NK-92 treated with Interleukin-12 subunit alpha and Interleukin-12 subunit beta, amount 100 ng/mL, for 24 hours (cell line): ENCODE measurements at regions not wholly inside any gene's neighbourhood (a gene's known extent, or its start where the extent isn't known, plus 50 kb on each side); places are given as distances from the start of the nearest gene placed in this dataset.
"Not testable (repeated sequence)": the region's sequence is repeated elsewhere in the genome, so short reads cannot be mapped to it uniquely, and the experiment has no call there.

ENCODE experiments used
- DNase-seq: peaks from one replicate; lab custom pipeline; 2025; lab: John Stamatoyannopoulos, UW

GRCh38 chr3:64438066-64438465 lies 212.8 kb upstream of the PRICKLE2 start:
- no peak for DNase-seq

DNA sequence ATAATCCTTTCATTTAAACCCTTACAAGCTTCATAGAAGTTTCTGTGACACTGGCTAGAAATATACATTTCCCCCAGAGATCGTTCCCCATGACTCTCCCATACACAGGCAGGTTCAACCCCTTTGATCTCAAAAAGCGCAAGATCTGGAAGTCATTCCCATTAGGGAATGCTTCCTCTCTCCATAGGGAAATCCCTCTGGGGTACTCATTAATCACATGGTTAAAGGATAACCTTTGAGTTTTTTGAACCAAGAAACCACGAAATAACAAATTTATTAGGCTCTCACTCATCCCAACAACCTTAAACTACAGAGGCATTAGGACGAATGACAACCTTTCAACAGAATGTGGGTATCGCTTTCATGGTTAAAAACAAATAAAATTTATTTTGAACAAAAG lies 211.9 kb upstream of the PRICKLE2 start:
- DNase-seq, result no peak

GRCh38 chr3:64435023-64435422 lies 209.8 kb upstream of the PRICKLE2 start:
- DNase-seq, result not testable (repeated sequence)

DNA sequence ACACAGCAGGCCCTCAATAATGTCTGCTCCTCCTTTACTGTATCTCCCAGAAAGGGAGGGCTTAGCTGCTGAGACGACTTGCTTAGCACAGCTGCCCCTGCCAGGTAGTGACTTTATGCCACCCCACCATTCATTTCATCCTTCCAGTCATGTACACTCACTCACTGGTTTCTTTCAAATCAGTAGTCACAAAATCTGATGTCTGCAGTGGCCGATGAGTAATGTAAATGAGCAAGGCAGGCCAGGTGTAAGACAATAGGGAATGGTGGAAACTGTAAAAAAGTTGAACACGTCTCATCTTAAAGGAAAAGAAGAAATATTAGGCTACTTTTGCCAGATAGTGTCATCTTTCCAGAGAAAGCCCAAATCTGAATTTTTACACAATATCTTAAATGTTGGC lies 207.6 kb upstream of the PRICKLE2 start:
- no peak for DNase-seq

- DNase-seq, result no peak
Observed at GRCh38 chr3:64431526-64432091, 206.3 kb upstream of the PRICKLE2 start.

- no peak for DNase-seq
Observed at GRCh38 chr3:64427671-64428070, 202.4 kb upstream of the PRICKLE2 start.

- DNase-seq, result no peak
Observed at GRCh38 chr3:64426551-64426950, 201.3 kb upstream of the PRICKLE2 start.

DNA sequence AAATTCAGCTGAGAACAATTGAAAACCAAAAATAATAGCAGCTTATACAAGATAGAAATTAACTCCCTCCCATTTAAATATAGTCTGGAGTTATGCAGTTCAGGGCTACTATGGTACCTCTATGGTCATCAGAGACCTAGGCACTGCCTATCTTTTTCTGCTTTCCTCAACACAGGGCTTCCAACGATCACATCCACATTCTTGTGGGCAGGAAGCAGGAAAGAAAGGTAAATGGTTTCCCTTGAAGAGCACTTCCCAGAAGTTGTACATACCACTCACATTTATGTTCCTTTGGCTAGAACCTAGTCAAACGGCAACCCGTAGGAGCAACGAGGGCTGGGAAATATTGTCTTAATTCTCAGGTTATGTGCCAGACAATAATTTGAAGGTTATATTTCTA lies 197.7 kb upstream of the PRICKLE2 start:
- DNase-seq, result no peak

- DNase-seq, result no peak
Observed at GRCh38 chr3:64422192-64422591, 196.9 kb upstream of the PRICKLE2 start.

DNA sequence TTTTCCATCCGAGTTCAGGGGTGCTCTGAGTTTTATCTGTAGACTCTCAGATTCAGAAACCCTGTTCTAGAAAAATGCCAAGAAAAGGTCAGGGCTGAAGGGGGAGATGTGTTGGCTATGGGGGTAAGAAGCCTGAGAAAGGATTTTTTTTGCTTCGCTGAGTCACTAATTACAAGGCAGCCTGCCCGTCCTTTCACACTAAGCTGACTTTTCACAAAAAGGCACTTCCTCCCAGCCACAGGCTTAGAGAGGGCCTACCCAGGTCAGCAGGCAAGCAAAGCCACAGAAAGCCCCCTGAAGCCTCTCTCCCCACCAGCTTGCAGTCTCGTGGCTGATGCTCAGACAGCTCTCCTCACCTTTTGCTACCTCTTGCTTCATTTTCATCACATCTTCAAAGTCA lies 192.6 kb upstream of the PRICKLE2 start:
- DNase-seq, result peak; percentile 78

DNA sequence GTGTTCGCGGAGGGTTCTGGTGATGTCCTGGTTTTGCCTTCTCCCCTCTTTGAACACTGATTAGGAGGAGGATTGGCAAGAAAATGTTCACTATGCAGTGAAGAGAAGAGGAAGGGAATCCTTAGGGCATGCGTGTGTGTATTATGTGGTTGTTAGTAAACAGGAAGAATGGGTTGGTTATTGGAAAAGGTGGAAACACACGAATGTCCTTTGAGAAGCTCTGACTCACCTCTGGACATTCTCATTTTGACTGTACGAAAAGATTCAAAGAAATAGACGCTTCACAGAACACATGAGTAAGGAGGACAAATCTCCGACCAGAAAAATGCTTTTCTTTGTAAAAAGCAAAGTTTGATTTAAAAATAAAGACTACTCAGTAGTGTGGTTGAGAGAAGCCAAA lies 188.8 kb upstream of the PRICKLE2 start:
- no peak for DNase-seq

DNA sequence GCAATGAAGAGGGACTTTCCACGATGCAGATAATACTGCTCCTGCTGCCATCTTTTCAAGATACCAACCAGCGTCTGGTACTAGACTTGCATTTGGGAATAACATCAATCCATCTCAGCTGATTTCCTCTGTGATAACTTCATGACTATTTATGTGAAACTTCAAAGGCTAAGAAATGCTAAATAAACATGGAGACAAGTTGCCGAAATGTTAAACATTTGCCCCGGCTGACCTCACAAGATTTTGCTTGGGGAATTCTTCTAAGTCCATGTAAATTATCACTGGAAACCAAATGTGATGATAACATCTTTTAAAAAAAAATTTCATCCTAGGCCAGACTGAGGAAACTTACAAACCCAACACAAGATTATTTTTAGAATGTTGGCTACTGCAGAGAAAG lies 185.8 kb upstream of the PRICKLE2 start:
- DNase-seq, result no peak

- DNase-seq, result no peak
Observed at GRCh38 chr3:64410226-64410625, 185.0 kb upstream of the PRICKLE2 start.

DNA sequence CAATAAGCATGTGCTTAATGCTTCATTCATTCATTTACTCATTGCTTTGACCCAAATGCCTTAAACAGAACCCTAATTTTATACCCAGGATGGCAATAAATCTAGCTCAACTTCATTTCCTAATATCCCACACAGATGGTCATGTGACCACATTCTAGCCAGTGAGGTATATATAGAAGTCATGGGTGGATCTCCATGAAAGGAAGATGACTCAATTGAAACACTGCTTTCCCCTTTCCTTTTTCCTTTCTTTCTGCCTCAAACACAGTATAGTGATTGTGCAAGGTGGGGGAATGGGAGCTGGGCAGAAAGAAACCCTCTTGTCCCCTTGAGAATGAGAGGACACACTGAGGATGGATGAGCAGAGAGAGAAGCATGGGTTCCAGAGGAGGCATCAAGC lies 183.5 kb upstream of the PRICKLE2 start:
- no peak for DNase-seq

GRCh38 chr3:64406271-64406670 lies 181.0 kb upstream of the PRICKLE2 start:
- DNase-seq, result no peak

DNA sequence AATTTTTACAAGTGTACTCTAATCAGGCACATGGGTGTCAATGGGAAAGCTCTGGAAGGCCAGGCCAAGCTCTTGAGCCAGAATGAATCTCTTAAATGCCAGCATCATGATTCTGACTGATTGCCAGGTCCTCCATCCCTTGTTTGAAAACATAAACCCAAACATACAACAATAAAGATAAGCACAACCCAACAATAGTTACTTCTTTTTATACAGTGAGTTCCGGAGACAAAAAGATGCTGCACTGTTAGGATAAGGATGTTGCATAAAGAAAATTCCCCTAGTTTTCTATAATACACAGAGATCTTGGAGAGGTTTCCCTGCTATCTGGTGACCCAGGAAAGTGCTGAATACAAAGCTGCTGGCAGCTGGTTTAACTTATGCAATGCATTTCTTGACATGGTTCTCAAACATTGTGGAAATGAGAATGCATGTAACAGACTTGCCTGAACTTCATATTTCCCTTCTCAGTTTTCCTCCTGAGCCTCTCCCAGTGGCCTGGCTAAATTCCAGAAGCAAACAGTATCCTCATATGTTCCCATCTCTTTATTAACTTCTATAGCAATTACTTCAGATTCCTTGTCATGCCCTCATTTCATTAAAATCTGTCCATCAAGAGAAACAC lies 180.1 kb upstream of the PRICKLE2 start:
- no peak for DNase-seq

DNA sequence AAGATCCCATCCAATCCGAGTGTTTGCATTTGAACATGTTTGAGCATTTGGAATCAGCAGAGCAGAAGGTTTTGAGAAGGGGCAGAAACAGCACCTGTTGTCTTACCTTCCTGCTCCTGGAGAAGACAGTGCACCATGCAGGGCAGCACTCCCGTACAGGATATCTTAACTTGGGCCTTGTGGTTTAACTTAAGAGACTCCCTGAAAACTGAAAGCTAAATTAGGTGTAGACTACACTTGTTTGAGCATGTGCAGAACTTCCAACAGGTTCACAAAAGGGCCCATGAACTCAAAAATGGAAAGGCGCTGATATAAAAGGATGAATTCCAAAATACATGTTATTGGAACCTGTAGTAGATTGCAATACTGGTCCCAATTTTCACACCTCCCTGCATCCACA lies 175.4 kb upstream of the PRICKLE2 start:
- DNase-seq, result no peak

- no peak for DNase-seq
Observed at GRCh38 chr3:64399205-64399800, 174.0 kb upstream of the PRICKLE2 start.

DNA sequence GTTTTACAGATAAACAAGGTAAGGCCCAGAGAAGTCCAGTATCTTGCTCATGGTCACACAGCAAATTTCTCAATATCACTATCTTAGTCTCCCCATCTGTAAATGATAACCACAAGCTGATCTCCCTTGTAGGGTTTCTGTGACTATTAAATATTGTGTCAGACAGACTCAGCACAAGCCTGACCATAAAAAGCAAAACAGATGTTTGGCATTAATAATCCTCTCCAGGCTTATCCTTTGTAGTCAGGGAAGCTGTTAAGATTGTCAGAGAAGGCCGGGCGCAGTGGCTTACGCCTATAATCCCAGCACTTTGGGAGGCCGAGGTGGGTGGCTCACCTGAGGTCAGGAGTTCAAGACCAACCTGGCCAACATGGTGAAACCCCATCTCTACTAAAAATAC lies 173.2 kb upstream of the PRICKLE2 start:
- DNase-seq, result no peak

DNA sequence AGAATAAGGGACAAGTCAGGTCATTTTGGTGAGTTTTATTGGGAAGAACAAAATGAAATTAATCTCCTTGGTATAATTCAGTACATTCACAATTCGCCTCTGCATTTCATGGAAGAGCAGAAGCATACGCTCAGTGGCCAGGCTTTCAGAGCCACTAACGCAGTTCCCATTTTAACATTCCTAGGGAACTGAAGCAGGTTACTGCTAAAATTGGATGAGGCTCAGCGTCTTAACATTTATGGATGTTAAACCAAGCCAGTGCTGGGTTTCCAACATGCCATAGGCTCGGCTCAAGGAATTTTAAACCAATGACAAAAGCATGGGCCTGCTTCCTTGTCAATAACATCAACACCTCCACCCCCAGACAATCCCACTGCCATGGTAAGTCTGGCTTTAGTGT lies 172.7 kb upstream of the PRICKLE2 start:
- no peak for DNase-seq

GRCh38 chr3:64397573-64397972 lies 172.3 kb upstream of the PRICKLE2 start:
- no peak for DNase-seq

- no peak for DNase-seq
Observed at GRCh38 chr3:64395490-64395889, 170.2 kb upstream of the PRICKLE2 start.

DNA sequence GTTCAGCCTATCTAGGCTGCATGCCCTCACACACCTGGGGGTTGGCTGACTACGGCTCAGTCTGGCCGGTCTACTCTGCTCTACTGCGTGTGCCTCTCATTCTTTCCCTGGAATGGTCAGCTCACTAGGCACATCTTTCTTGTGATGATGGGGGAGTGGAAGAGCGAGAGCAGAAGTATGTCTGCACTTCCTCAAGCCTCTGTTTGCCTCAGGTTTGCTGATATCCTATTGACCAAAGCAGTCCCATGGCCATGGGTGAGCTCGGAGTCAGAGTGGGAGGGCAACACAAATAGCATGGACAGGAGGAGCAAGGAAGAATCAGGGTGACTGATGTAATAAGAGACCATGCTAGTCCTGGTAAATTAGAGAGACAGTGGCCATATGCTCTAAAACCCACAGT lies 167.9 kb upstream of the PRICKLE2 start:
- DNase-seq, result no peak

GRCh38 chr3:64392001-64392400 lies 166.7 kb upstream of the PRICKLE2 start:
- no peak for DNase-seq
